Gastroesophageal sphincter (tissue), 3 donors: ENCODE measurements at regions not wholly inside any gene's neighbourhood (a gene's known extent, or its start where the extent isn't known, plus 50 kb on each side); places are given as distances from the start of the nearest gene placed in this dataset.

Experiments used
- CTCF ChIP-seq, 4 experiments: fragments of 200-600 bp in 2 of 4; fragments of 450-650 bp in 2 of 4; sonication (generic) in 1 of 4; IDR thresholded peaks; one replicate each; pipeline ENCODE4 v1.5.1; 2017 to 2019; ENCODE audit warnings: antibody characterized with exemption in 4 of 4, mild to moderate bottlenecking in 2 of 4, moderate library complexity in 2 of 4
- EP300 ChIP-seq: sonication (generic); formaldehyde crosslinking; IDR thresholded peaks from one replicate; pipeline ENCODE4 v1.6.1; 2017; ENCODE audit warnings: antibody characterized with exemption, mild to moderate bottlenecking

- TF ChIP-seq EP300: no peak
- TF ChIP-seq CTCF (IDR thresholded peaks at IDR 0.05): peak in 1 of 4 experiments; percentile 24
Observed at GRCh38 chr1:229781453-229781852, 155.4 kb downstream of the URB2 start.
